ENCODE measurements at regions not wholly inside any gene's neighbourhood (a gene's known extent, or its start where the extent isn't known, plus 50 kb on each side); places are given as distances from the start of the nearest gene placed in this dataset.

DNA sequence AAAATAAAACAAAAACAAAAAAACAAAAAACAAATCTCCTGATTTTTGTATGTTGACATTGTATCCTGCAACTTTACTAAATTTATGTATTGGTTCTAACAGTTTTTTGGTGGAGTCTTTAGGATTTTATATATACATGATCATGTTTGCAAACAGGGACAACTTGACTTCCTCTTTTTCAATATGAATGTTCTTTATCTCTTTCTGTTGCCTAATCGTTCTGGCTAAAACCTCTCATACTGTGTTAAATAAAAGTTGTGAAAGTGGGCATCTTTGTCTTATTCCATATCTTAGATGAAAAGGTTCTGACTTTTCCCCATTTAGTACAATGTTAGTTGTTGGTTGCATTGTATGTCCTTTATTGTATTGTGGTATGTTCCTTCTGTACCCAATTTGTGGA, 261.7 kb upstream of the NOX3 start:
- no peak for DNase-seq (ENCODE audit: low read depth in 4 of 4, low spot score in 1 of 4)

DNA sequence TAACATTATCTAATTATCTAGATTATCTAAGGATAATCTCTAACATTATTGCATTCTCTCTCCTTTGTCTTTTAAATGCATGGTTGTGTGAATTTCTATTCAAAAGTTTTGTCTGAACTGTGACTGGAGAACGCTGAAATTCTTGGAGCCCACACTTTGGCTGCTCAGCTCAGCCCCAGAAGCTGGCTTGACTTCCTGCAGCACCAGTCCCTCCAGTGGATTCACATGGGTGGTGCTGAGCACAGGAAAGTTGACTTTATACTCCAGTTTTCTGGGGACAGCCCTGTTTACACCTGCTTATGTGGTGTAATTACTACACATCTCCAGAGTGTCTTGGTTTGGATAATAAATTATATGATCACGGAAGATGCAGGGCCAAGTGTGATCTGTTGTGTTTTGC, 255.1 kb upstream of the NOX3 start:
- DNase-seq (ENCODE audit: low read depth in 4 of 4, low spot score in 1 of 4): no peak

DNA sequence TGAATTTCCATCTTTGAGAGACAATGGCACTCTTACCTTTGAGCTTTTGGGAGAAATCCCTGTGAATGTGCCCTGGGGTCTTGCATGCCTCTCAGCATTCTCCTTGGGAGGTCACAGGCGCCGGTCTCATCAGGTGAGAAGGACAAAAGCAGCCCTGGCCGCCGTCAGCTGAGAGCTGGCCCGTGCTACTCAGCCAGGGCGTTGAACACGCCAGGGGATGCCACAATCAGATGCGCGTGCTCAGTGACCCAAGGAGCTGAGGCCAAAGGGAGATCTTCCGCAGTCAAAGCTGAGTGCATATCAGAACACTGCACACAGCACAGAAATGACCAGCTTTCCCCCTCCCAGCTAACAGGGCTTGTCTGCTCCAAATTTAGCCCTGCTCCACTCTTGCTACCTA, 253.6 kb upstream of the NOX3 start:
- no peak for DNase-seq (ENCODE audit: low read depth in 4 of 4, low spot score in 1 of 4)

DNA sequence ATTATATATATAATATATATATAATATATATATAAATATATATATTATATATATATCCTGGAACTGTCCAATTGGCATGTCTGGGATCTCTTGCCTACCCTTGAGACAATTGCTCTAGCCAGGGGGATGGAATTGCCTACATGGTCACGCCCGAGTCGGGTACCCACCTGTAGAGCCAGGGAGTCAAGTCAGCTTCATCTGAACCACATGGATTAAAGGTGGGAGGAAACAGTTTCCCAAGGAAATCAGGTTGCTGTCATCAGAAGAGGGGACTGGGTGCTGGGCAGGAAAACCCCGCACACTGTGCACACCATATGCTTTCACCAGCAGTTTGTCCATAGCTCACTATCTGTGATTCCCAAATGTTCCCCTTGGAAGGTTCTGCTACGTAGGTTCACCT, 252.5 kb upstream of the NOX3 start:
- DNase-seq (ENCODE audit: low read depth in 4 of 4, low spot score in 1 of 4): no peak

DNA sequence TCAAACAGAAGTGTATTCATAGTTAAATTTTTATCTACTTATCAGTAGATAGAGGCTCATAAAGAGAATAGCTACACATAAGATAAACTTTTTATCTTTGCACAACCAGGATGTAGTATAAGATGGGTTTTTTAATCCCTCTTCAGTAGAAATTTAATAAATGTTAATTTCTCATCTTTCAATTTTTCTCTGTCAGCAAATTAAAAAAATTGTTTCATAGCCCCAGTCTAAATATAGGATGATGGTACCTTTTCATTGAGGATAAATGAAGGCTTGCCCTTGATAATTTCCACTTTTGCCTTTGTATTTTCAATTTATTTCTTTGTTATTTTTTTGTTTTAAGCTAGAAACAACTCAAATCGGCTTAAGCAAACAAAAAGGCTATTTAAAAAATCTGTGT, 251.2 kb upstream of the NOX3 start:
- DNase-seq (ENCODE audit: low read depth in 4 of 4, low spot score in 1 of 4): no peak

DNA sequence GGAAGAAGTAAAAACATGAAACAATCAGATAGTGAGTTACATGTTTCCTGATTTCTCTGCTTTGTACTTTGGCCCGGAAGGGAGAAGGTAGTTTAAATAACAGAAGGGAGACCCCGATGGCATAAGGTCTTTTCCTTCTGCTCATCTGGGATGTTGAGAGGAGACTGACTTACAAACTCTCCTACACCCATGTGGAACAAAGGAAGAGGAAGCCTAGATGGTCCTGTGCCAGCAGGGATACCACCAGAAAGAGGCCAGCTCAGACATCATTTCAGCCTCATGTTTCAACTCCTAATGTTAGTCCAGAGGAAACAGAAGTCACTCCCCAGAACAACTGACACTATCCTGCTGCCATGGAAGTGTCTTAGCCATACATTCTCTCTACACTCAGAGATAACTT, 250.7 kb upstream of the NOX3 start:
- no peak for DNase-seq (ENCODE audit: low read depth in 4 of 4, low spot score in 1 of 4)

DNA sequence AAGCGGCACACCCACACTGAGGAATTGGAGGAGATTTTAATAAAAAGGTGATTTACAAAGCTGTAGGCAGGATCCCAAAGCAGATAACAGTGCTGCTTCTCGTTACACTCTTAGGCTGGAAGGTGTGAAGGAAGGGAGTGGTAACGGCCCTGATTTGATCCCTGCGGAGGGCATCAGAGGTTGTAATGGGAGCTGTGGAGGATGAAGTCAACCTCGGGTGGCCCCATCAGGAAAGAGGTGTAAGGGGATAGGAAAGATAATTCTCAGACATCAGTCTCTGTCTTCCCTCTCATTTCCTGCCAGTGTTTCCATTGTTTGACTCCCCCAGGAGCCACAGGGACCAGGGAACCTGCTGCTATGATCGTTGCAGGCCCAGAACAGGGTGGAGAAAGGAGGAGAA, 245.7 kb upstream of the NOX3 start:
- no peak for DNase-seq (ENCODE audit: low read depth in 4 of 4, low spot score in 1 of 4)

DNA sequence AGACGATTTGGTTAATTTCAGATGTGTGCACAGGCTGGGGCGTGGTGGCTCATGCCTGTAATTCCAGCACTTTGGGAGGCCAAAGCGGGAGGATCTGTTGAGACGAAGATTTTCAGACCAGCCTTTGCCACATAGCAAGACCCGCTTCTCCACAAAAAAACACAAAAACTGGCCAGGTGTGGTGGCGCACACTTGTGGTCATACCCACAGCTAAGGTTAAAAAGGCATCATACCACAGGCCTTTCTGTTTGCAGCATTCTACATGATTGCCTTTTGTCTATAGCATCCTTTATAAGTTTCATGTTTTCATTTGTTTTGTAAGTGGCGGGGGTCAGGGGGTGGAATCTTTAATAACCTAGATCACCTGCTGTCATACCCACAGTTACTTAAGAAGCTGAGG, 239.9 kb upstream of the NOX3 start:
- no peak for DNase-seq (ENCODE audit: low read depth in 4 of 4, low spot score in 1 of 4)

DNA sequence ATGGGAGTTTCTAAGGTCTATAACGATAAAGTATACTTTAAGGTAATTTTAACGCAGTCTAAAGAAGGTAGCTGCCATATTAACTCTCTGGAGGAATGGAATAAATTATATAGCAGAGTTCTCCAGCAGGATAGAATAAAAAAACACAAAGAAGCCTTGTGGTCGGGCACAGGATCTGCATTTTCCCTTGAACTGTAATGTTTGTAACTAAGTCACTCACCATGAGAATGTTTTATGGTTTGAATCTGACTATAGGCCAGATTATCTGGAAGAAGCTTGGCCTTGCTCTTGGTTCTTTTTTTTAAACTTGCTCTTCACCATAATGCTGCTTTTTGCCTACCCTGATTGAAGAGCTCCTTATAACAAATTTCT, 238.8 kb upstream of the NOX3 start:
- DNase-seq (ENCODE audit: low read depth in 4 of 4, low spot score in 1 of 4): no peak

DNA sequence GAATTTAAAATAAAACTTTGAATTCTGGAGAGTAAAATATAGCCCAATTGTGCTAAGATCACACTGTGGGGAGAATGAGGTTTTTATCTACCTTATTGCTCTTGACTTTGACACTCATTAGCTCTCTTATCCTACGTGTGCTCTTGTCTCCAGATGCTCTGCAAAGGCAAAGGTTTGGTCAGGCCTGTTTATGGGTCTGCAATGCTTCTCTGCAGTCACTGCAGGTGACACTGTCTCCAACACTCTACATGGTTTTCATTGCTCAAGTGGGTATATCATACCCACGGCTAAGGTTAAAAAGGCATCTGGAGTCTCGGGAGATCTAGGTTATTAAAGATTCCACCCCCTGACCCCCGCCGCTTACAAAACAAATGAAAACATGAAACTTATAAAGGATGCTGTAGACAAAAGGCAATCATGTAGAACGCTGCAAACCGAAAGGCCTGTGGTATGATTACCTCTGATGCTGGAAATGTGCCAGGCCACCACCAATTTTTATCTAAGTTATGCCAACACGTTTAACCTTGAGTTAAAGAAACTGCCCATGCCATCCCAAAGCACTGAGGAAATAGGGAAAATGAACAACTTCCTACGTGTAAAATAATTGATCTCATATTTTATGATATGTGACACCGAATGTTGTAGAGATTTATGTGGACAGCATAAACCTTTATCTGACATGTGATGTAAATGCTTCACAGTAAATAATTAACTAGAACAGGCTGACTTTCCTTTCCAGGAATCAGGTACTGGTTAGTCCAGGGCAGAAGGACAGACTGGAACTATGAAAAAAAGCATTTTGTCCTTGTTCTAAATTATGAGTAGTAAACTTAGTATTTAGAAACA, 238.2 kb upstream of the NOX3 start:
- DNase-seq (ENCODE audit: low read depth in 4 of 4, low spot score in 1 of 4): no peak

DNA sequence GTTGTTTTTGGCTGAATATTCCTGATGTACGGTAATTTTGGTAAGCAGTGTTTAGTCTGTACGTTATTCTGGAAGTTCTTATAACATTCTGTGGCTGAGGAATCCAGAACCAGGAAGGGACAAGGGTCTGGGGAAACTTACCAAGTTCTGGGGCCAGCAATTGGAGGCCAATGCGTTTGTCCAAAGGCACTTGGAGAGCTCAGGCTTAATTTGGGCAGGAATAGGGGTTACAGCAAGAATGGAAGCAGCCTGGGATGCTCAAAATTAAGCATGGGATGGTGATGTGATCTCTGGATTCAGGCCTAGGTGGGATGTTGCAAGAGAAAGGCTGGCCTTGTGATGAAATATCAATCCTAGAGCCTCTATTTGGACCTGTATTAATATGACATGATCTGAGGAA, 235.2 kb upstream of the NOX3 start:
- DNase-seq (ENCODE audit: low read depth in 4 of 4, low spot score in 1 of 4): no peak

DNA sequence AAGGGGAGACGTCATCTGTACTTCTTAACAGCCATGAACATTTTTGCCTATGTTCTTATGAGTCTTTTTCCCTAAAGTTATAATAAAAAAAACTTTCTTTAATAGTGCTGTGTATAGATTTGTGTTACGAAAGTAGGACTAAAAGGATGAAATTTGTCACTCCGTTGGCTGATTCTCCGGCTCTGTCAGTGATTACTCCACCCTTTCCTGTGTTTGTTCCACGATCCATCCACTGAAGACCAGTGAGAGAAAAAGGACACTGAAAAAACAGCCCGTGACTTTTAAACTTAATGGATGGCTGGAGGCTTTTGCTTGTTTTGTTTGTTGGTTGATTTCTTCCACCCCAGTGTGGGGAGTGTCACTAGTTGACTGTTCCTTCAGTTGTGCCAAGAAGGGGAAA, 232.0 kb upstream of the NOX3 start:
- no peak for DNase-seq (ENCODE audit: low read depth in 4 of 4, low spot score in 1 of 4)

DNA sequence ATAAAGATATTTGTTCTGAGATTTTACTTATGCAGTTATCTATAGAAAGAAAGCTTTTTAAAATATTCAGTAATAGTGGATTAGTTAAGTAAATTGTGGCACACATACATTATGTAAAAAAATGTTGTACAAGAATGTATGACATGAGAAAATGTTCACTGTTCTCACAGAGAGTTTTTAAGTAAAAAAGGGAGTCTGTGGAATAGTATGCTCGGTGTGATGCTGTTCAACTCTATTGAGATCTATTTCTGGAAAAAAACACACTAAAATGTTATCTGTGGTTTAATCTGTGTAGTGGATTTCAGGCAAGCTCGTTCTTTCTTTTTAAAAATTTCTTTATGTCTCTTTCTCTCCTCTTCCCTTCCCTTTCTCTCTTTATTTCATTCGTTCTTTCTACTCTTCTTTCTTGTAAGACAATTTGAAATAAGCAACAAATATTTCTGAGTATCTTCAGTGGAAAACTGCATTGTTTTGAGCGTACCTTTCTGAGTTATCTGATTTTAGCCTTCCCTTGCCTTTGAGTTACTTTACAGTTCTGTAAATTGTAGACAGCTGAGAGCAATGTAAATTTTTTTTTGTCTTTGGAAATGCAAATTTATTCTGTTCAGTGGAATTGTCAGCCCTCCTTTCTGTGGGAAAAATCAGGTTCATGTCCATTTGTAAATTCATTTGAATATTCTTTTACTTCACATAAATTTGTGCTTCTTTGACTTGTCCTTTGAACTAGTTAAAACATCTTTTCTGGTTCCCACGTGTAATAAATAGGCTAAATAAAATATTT, 229.0 kb upstream of the NOX3 start:
- no peak for DNase-seq (ENCODE audit: low read depth in 4 of 4, low spot score in 1 of 4)

DNA sequence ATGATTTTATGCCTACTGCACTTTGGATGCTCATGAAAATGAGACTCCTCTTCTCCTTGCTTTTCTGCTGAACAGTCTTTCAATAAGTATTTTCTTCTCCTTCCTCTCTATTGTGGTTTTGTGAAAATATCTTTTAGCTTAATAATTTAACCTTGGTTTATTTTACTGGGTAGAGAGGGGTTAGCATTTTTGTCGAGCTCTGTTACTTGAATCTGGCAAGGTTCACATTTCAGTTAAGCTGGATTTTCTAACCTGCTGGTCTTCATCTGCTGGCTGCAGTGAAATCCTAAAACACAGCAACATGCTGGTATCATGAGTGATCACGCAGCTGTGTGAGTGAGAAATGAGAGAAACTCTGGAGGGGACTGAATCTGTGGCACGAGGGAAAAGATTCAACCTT, 222.7 kb upstream of the NOX3 start:
- no peak for DNase-seq (ENCODE audit: low read depth in 4 of 4, low spot score in 1 of 4)

DNA sequence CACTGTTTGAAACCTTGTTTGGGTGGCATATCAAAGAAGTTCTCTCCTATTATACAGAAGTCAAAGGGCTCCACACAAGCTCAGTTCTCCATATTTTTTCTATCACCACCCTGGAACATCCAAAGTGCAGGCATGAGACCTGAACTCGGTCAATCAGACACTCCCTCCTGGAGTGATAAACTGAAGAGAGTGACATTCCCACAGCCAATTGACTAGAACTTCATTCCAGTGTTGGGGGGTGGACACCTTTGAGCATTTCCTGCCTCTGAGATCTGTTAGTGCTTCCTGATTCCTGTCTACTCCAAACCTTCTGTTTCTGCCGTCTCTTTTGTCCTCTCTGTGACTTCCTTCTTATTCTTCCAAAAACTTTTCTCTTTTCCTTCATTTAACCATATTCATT, 220.7 kb upstream of the NOX3 start:
- no peak for DNase-seq (ENCODE audit: low read depth in 4 of 4, low spot score in 1 of 4)

DNA sequence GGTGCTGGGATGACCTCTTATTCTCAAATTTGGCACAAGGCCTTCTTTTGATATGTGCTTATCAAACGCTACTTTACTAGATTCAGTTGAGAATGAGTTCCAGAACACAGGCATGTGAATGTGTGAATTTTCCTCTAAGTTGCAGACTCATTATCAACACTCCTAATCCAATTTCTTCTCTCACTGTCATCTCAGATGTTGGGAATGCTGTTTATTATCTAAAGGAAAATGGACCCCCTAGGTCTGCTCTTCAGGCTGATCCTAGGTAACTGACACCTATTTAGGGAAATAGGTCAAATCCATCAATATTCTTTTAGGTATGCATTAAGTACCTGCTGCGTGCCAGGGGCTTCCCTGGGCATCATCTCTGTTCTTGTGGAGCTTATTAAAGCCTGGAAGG, 215.0 kb upstream of the NOX3 start:
- DNase-seq (ENCODE audit: low read depth in 4 of 4, low spot score in 1 of 4): no peak

DNA sequence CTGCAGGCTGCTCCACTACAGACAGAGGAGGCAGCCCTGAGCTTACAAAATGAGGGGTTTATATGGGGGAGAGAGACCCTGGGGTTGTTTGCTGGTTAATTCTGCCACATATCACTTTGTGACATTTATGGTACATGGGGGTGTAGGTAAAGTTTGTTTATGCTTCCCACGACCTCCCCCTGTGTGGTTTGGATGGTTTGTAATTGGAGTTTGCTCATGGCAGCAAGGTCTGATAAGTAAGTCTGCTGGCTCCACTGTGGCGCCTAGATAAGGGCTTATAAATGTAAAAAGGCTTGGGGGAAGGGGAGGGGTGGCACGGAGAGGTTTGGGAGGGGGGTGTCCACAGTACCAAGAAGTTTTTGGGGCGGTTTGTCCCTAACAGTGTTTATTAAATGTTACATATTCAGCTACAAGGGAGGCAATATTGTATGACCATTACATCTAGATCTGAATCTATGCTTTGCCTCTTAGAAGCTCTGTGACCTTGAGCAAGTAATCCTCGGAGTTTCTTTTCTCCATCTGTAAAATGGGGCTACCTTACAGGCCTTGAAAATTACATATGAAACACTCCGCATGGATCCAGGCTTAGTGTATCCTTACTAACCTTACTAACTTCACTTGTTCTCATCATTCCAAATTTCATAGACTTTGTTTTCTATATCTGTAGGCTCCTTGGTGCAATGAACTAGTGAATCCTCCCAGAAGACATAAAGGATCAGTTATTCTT, 204.8 kb upstream of the NOX3 start:
- no peak for DNase-seq (ENCODE audit: low read depth in 4 of 4, low spot score in 1 of 4)

DNA sequence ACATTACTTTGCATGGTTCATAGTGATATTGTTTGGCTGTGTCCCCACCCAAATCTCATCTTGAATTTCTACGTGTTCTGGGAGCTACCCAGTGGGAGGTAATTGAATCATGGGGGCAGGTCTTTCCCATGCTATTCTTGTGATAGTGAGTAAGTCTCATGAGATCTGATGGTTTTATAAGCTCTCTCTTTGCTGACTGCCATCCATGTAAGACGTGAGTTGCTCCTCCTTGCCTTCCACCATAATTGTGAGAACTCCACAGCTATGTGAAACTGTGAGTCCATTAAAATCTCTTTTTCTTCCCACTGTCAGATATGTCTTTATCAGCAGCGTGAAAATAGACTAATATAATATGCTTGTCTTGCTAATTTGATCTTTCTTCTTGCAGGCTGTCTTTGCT, 200.4 kb upstream of the NOX3 start:
- DNase-seq (ENCODE audit: low read depth in 4 of 4, low spot score in 1 of 4): no peak

DNA sequence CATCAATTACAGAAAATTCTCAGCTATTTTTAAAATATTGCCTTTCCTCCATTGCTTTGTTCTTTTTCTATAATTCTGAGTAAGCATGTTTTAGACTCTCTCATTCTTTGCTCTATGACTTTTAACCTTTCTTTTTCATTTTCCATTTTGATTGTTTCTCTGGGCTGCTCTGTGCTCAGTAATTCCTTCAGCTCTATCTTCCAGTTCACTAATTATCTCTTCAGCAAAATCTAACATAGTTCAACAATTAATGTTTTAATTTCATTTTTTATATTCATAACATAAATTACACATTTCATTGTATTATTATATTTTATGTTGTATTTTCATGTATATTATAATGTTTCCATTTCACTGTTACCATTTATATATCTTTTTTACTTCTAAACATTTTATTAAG, 198.8 kb upstream of the NOX3 start:
- no peak for DNase-seq (ENCODE audit: low read depth in 4 of 4, low spot score in 1 of 4)

DNA sequence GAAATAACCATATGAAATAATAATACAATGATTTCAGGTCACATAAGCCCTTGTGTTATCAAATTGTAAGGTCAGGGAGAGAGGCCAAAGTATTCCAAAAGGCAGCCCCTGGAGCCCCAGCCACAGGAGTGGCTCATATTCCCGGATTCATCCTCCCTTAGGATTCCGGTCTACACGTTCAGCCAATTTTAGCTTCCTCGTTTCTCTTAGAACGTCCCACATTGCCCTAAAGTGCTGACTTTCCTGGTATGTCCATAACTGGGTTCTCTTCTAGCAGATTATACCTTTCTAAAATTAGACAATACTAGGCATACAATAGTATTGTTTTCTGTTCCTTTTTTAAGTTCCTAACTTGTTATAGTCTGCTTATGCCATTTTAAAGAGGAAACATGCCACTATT, 192.7 kb upstream of the NOX3 start:
- DNase-seq (ENCODE audit: low read depth in 4 of 4, low spot score in 1 of 4): no peak

DNA sequence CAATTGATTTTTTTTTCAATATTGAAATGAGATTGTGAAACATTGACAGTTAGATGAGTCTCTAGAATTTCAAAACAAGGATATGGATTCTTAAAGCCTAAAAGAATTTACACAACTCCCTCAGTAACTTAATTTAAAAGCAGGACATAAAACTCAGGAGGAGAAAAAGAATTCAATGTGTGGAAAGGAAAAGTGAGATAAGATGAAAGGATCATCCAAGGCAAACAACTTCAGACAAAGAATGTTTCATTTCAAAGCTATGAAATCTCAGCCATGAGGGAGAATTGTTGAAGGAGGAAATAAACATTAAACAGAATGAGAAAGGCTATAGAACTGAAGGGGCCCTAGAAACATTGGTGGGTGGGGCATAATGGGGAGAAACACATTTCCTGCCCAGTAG, 191.7 kb upstream of the NOX3 start:
- no peak for DNase-seq (ENCODE audit: low read depth in 4 of 4, low spot score in 1 of 4)

DNA sequence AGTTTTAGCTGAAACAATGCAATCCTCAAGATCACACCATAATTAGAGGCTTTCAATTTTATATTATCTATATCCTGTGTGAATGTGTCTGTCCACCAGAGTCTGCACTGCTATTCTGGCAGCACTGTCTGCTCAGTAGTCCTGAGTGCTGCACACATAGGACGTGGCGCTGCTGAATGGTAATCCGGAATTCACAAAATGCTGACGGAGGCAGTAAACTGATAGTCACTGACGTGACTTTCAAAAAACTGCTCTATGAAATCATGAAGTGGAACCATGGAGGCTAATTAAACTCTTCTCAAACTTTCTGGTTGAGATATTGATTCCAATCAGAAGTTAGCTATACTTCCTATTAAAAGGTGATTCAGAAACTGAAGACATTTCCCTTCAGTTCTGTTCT, 190.8 kb upstream of the NOX3 start:
- no peak for DNase-seq (ENCODE audit: low read depth in 4 of 4, low spot score in 1 of 4)
